ENCODE measurements at regions not wholly inside any gene's neighbourhood (a gene's known extent, or its start where the extent isn't known, plus 50 kb on each side); places are given as distances from the start of the nearest gene placed in this dataset.

DNA sequence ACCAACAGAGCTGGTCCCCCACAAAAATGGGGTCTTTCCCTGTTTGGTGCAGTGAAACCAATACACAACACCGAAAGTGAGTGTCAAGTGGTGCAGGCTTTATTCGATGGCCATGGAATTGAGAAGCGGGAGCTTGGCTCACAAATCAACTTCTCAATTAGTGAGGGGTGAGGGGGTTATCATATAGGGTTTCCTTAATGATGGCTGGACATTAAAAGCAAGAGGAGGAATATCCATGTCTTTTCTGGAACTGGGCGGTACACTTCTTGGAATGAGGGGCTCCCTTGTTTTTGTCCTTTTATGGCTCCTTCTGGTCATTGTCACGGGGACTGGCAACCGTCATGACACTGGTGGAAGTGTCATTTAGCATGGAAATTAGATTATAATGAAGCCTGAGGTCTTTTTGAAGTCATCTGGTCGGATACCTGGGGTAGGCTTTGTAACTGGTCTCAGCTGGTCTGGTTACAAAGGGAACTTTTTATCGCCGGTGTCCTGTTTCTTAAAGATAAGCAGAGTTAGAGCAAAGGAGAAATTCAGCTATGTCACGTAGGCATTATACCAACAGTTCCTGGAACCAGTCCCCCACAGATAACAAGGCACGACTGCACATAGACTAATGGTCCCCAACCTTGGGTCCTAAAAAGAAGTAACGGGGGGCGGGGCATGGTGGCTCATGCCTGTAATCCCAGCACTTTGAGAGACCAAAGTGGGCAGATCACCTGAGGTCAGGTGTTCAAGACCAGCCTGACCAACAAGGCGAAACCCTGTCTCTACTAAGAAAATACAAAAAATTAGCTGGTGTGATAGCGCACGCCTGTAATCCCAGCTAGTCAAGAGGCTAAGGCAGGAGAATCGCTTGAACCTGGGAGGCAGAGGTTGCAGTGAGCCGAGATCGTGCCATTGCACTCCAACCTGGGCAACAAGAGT lies 93.5 kb upstream of the NDUFV2 start:
- TF ChIP-seq SIN3A (IDR thresholded peaks at IDR 0.05; ENCODE audit: borderline replicate concordance, insufficient read depth, low read depth, low read length) (no peak), TCF7L2 (IDR thresholded peaks at IDR 0.05; ENCODE audit: low read depth, low read length) (no peak), CTCF (IDR thresholded peaks at IDR 0.05) (no peak), POLR2AphosphoS5 (IDR thresholded peaks at IDR 0.05; ENCODE audit: low read depth, low read length) (no peak)

All from Panc1 (cell line).